Karpas-422 (cell line): ENCODE measurements at regions not wholly inside any gene's neighbourhood (a gene's known extent, or its start where the extent isn't known, plus 50 kb on each side); places are given as distances from the start of the nearest gene placed in this dataset.

Source experiments
- DNase-seq: peaks from one replicate; pipeline ENCODE4 v3.0.0-alpha.2; 2015
- H2AFZ ChIP-seq: fragments of 200-600 bp; sonication (generic); 2 replicates; pipeline ENCODE4 v1.6.1; 2014; ENCODE audit warnings: antibody characterized with exemption, low read length, mixed read lengths
- H3K27ac ChIP-seq: fragments of 200-600 bp; sonication (generic); 2 replicates; pipeline ENCODE4 v1.5.1; 2014; ENCODE audit warnings: mild to moderate bottlenecking, low read length, moderate library complexity
- H3K27me3 ChIP-seq: fragments of 200-600 bp; sonication (generic); 2 replicates; pipeline ENCODE4 v1.6.1; 2014; ENCODE audit warnings: low read length, mixed read lengths
- H3K36me3 ChIP-seq: fragments of 200-600 bp; sonication (generic); 2 replicates; pipeline ENCODE4 v1.6.1; 2014; ENCODE audit warnings: low read length, mixed read lengths; ENCODE audit not compliant: insufficient read depth
- H3K4me1 ChIP-seq: fragments of 200-600 bp; sonication (generic); 2 replicates; pipeline ENCODE4 v1.6.1; 2014; ENCODE audit warnings: mild to moderate bottlenecking, low read length, mixed read lengths
- H3K4me2 ChIP-seq: fragments of 200-600 bp; sonication (generic); 2 replicates; pipeline ENCODE4 v1.6.1; 2014; ENCODE audit warnings: low read length, low read depth, mild to moderate bottlenecking; ENCODE audit not compliant: poor library complexity, severe bottlenecking
- H3K4me3 ChIP-seq: fragments of 200-600 bp; sonication (generic); 2 replicates; pipeline ENCODE4 v1.5.1; 2014; ENCODE audit warnings: mild to moderate bottlenecking, antibody characterized with exemption, low read length, mixed read lengths
- H3K79me2 ChIP-seq: fragments of 200-600 bp; sonication (generic); 2 replicates; pipeline ENCODE4 v1.6.1; 2014; ENCODE audit warnings: mild to moderate bottlenecking, low read length, mixed read lengths
- H3K9ac ChIP-seq: fragments of 200-600 bp; sonication (generic); 2 replicates; pipeline ENCODE4 v1.6.0; 2014; ENCODE audit warnings: low read length
- H3K9me2 ChIP-seq: fragments of 200-600 bp; sonication (generic), shearing (Covaris generic); replicated peaks from 2 replicates; pipeline ENCODE4 v1.6.0; 2014; ENCODE audit warnings: mild to moderate bottlenecking, low read length, moderate library complexity; ENCODE audit not compliant: insufficient read depth
- H3K9me3 ChIP-seq: fragments of 300-700, 200-600 bp; sonication (generic); 2 replicates; pipeline ENCODE4 v1.6.1; 2014; ENCODE audit warnings: low read length, mixed read lengths
- H4K20me1 ChIP-seq: fragments of 200-600 bp; sonication (generic); 2 replicates; pipeline ENCODE4 v1.6.1; 2014; ENCODE audit warnings: mild to moderate bottlenecking, antibody characterized with exemption, low read length, low read depth; ENCODE audit not compliant: insufficient read depth

DNA sequence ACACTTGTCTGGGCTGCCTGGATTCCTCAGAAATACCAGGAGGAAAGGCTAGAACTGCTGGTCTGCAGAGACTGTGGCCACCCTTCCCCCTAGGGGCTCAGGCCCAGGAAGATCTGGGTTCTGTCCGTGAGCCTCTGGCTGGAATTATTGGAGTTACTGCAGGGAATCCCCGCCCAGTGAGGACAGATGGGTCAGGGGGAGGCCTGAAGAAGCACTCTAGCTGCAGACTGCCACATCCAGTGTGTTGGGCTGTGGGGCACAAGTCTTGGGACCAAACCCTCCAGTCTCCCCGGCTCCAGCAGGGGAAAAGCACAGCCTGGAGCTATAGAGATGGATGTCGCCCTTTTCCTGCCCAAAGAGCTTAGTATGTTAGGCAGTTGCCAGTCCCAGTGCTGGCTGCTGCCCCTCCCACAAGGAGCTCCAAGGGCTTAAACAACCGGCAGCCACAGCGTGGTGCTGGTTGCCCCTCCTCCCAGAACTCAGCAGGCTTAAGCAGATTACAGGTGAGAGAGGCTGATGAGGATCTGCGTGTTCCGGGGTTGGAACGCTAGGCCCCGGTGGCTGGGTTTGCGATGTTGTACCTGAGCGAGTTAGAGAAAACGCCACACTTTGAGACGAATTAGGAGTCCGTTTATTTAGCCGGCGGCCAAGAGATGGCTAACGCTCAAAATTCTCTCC, 255.5 kb upstream of the LRRC7 start:
- no peak overlapping the region for H3K9ac ChIP-seq

DNA sequence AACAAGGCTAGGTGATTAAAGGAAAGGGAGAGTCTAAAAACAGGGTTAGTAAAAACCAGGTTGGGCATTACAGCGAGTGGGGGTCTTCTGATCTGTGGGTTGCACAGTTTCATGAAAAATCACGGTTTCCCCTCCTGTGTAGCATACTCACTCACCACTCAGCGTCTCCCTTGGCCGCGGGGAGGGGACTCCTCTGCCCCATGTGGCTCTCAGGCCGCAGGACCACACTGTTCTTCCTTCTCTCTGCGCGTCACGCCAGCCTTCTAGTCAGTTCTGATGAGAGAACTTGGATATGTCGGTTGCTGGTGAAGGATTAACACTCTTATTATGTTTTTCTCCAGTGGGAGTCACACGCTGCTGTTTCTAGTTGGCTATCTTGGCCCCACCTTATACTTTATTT, 254.6 kb upstream of the LRRC7 start:
- H3K4me1 ChIP-seq: no peaks in the 10 kb centered on the region
- H3K27me3 ChIP-seq: no peaks in the 10 kb centered on the region
- H3K9me3 ChIP-seq: peaks cover 6% of the 10 kb centered on the region; the same call in 1 of the 2 replicates
- H3K27ac ChIP-seq: no peak overlapping the region
- H3K9ac ChIP-seq: no peak overlapping the region
- H3K36me3 ChIP-seq: no peaks in the 10 kb centered on the region
- H3K4me3 ChIP-seq: no peak overlapping the region
- H2AFZ ChIP-seq: no peak overlapping the region
- no peak overlapping the region for H3K4me2 ChIP-seq
- H3K9me2 ChIP-seq: no peaks in the 10 kb centered on the region
- DNase-seq: no peak
- H4K20me1 ChIP-seq: no peaks in the 10 kb centered on the region
- H3K79me2 ChIP-seq: no peaks in the 10 kb centered on the region

More for the DNA sequence above, 255.5 kb upstream of the LRRC7 start:
- Histone ChIP-seq H3K27me3 (no peaks in the 10 kb centered on the region), H2AFZ (no peak overlapping the region), H4K20me1 (no peaks in the 10 kb centered on the region), H3K9me2 (no peaks in the 10 kb centered on the region), H3K4me1 (no peaks in the 10 kb centered on the region), H3K4me3 (no peak overlapping the region), H3K79me2 (no peaks in the 10 kb centered on the region), H3K27ac (no peak overlapping the region), H3K9me3 (peaks cover 6% of the 10 kb centered on the region; the same call in 1 of the 2 replicates), H3K36me3 (no peaks in the 10 kb centered on the region), H3K4me2 (no peak overlapping the region)
- DNase-seq: no peak

DNA sequence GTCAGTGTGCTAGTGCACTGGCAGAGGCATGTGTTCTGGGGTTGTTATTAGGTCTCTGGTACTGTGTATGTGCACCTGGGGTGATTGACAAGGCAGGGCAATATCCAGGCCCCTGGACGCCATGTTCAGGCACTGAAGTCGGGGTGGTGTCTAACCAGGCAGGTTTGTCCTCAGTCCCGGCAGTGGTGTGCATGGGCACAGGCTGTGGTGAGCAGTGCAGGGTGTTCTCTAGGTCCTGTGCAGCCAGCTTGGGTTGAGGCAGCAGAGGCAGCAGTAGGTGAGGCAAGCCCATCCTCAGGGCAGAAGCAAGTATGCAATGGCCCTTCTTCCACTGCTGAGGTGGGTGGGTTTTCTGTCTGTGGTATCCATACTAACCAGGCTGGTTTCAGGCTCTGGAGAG, 252.3 kb upstream of the LRRC7 start:
- H3K9me2 ChIP-seq: no peaks in the 10 kb centered on the region
- no peak overlapping the region for H3K4me3 ChIP-seq
- no peaks in the 10 kb centered on the region for H4K20me1 ChIP-seq
- H2AFZ ChIP-seq: no peak overlapping the region
- H3K9me3 ChIP-seq: peaks cover 6% of the 10 kb centered on the region; the same call in 1 of the 2 replicates
- peaks cover 5% of the 10 kb centered on the region for H3K4me1 ChIP-seq
- H3K9ac ChIP-seq: no peak overlapping the region
- H3K36me3 ChIP-seq: no peaks in the 10 kb centered on the region
- H3K79me2 ChIP-seq: no peaks in the 10 kb centered on the region
- H3K27ac ChIP-seq: no peak overlapping the region
- no peaks in the 10 kb centered on the region for H3K27me3 ChIP-seq
- DNase-seq: no peak
- H3K4me2 ChIP-seq: no peak overlapping the region

DNA sequence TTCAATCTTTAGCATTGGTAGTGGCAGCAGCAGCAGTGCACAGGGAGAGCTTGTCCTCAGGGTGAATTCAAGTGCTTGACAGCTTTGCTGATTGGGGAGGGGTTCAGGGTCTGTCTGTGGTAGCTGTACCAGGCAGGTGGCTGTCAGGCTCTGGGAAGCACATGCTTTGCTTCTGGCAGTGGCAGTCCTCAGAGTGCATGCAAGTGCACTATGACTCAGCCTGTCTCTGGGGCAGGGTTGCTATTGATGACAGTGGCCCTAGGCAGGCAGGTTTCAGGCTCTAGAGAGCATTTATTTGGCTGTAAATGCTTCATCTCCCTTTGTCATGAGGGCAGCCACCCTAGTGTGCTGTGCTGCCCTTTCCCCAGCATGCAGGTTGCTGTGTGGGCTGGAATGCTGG, 251.9 kb upstream of the LRRC7 start:
- H3K4me1 ChIP-seq: peaks cover 9% of the 10 kb centered on the region
- no peak overlapping the region for H3K9ac ChIP-seq
- H2AFZ ChIP-seq: no peak overlapping the region
- no peaks in the 10 kb centered on the region for H4K20me1 ChIP-seq
- H3K79me2 ChIP-seq: no peaks in the 10 kb centered on the region
- no peak for DNase-seq
- H3K27me3 ChIP-seq: no peaks in the 10 kb centered on the region
- no peaks in the 10 kb centered on the region for H3K9me2 ChIP-seq
- peaks cover 6% of the 10 kb centered on the region; the same call in 1 of the 2 replicates for H3K9me3 ChIP-seq
- no peak overlapping the region for H3K4me2 ChIP-seq
- no peak overlapping the region for H3K4me3 ChIP-seq
- H3K36me3 ChIP-seq: no peaks in the 10 kb centered on the region
- H3K27ac ChIP-seq: no peak overlapping the region

DNA sequence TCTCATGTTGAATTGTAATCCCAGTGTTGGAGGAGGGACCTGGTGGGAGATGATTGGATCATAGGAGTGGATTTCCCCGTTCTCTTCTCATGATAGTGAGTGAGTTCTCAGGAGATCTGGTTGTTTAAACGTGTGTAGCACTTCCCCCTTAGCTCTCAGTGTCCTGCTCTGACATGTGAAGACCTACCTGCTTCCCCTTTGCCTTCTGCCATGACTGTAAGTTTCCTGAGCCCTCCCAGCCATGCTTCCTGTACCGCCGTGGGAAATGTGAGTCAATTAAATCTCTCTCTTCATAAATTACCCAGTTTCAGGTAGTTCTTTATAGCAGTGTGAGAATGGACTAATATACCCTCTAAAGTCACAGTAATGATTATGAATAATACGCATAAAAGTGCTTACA, 248.4 kb upstream of the LRRC7 start:
- H2AFZ ChIP-seq: no peak overlapping the region
- no peaks in the 10 kb centered on the region for H4K20me1 ChIP-seq
- peaks cover 14% of the 10 kb centered on the region for H3K4me1 ChIP-seq
- no peak overlapping the region for H3K4me3 ChIP-seq
- no peak for DNase-seq
- H3K36me3 ChIP-seq: no peaks in the 10 kb centered on the region
- H3K9me2 ChIP-seq: no peaks in the 10 kb centered on the region
- no peaks in the 10 kb centered on the region for H3K27me3 ChIP-seq
- no peaks in the 10 kb centered on the region for H3K79me2 ChIP-seq
- no peak overlapping the region for H3K4me2 ChIP-seq
- H3K9me3 ChIP-seq: peaks cover 6% of the 10 kb centered on the region; the same call in 1 of the 2 replicates
- H3K27ac ChIP-seq: no peak overlapping the region
- no peak overlapping the region for H3K9ac ChIP-seq

DNA sequence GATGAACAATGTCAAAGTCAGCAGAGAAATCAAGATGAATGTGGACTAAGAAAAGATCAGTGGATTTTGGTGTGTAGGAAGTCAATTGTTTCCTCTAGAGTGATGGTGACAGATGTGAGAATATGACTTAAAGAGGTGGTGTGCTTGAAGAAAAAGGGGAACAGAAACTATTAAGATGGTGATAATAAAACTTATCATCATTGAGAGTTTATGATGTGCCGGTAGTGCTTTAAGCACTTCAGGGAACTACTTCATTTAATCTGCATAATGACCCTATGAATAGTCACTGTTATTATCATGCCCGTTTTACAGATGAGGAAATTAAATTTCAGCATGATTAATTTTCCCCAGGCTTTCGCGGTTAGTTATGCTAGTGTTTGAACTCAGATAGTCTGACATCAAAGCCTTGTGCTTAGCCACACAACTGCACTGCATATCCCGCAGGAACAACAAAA, 246.9 kb upstream of the LRRC7 start:
- peak; percentile 66 for DNase-seq
- H3K4me3 ChIP-seq: no peak overlapping the region
- no peak overlapping the region for H2AFZ ChIP-seq

DNA sequence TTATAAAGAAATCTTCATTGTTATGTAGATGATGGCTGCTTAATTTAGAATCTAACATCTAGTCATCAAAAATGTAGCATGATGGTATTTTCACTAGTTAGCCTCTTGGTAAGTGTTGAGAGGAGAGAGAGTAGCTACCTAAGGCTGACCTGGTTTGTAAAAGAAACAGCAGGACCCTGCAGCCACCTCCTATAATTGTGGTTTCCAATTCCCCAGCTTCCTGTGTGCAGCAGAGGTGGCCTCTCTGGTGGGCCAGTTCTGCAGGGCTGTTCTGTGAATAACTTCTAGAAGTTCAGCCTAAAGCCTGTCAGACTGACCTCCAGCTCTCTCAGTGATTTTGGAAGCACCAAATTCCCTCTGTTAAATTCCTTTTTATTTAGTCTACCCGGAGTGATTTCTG, 246.4 kb upstream of the LRRC7 start:
- no peaks in the 10 kb centered on the region for H3K27me3 ChIP-seq
- H3K79me2 ChIP-seq: no peaks in the 10 kb centered on the region
- DNase-seq: no peak
- H3K9me2 ChIP-seq: no peaks in the 10 kb centered on the region
- no peak overlapping the region for H3K4me2 ChIP-seq
- H3K9me3 ChIP-seq: no peaks in the 10 kb centered on the region
- H3K27ac ChIP-seq: no peak overlapping the region
- H3K36me3 ChIP-seq: no peaks in the 10 kb centered on the region
- no peaks in the 10 kb centered on the region for H4K20me1 ChIP-seq
- H3K9ac ChIP-seq: no peak overlapping the region
- no peak overlapping the region for H3K4me3 ChIP-seq
- H3K4me1 ChIP-seq: peaks cover 14% of the 10 kb centered on the region
- H2AFZ ChIP-seq: no peak overlapping the region

More for the DNA sequence above, 246.9 kb upstream of the LRRC7 start:
- H3K4me1 ChIP-seq: peaks cover 14% of the 10 kb centered on the region
- H3K27ac ChIP-seq: no peak overlapping the region
- no peaks in the 10 kb centered on the region for H3K9me3 ChIP-seq
- no peak overlapping the region for H3K9ac ChIP-seq
- no peaks in the 10 kb centered on the region for H3K79me2 ChIP-seq
- no peaks in the 10 kb centered on the region for H3K27me3 ChIP-seq
- H3K4me2 ChIP-seq: no peak overlapping the region
- no peaks in the 10 kb centered on the region for H3K36me3 ChIP-seq
- H4K20me1 ChIP-seq: no peaks in the 10 kb centered on the region
- H3K9me2 ChIP-seq: no peaks in the 10 kb centered on the region

DNA sequence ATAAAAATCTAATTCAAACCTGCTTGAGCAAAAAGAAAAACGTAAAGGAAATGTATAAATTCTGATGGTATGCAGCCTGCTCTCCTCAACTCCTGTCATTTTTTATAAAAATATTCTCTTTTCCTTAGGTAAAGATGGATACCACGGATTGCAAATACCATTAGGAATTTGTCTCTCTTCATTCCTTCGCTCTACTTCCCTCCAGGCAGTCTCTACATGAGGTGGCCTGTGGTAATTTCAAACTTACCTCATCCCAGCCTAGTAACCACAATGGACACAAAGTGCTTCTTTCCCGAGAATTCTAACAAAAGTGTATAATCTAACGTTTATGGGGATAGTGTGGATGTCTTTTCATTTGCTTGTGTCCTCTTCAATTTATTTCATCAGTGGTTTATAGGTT, 239.5 kb upstream of the LRRC7 start:
- H2AFZ ChIP-seq: no peak overlapping the region
- H3K4me3 ChIP-seq: no peak overlapping the region
- DNase-seq: no peak
- H4K20me1 ChIP-seq: no peaks in the 10 kb centered on the region
- no peaks in the 10 kb centered on the region for H3K9me2 ChIP-seq
- H3K4me1 ChIP-seq: no peaks in the 10 kb centered on the region
- H3K4me2 ChIP-seq: no peak overlapping the region
- H3K9me3 ChIP-seq: peaks cover 5% of the 10 kb centered on the region; the same call in 1 of the 2 replicates
- no peaks in the 10 kb centered on the region for H3K36me3 ChIP-seq
- H3K27me3 ChIP-seq: no peaks in the 10 kb centered on the region
- no peaks in the 10 kb centered on the region for H3K79me2 ChIP-seq
- no peak overlapping the region for H3K27ac ChIP-seq
- no peak overlapping the region for H3K9ac ChIP-seq
